HepG2 (cell line): ENCODE measurements at regions not wholly inside any gene's neighbourhood (a gene's known extent, or its start where the extent isn't known, plus 50 kb on each side); places are given as distances from the start of the nearest gene placed in this dataset.
A peak's percentile ranks its signal among the peaks of the same experiment; 100 is the strongest.

Experiments used
- DRAP1 ChIP-seq: IDR thresholded peaks from 2 replicates; pipeline ENCODE4 v1.6.1; 2016; ENCODE audit warnings: missing genetic modification reagents, missing compliant biosample characterization
- EEA1 ChIP-seq: sonication (generic); formaldehyde crosslinking; IDR thresholded peaks from 2 replicates; pipeline ENCODE4 v1.5.1; 2020; ENCODE audit warnings: mild to moderate bottlenecking, missing genetic modification reagents, borderline replicate concordance
- GATA4 ChIP-seq: sonication (generic); IDR thresholded peaks from 2 replicates; pipeline ENCODE4 v1.6.1; 2016; ENCODE audit warnings: antibody characterized with exemption, low read depth, borderline replicate concordance
- HNRNPLL ChIP-seq: fragments of 200-400 bp; formaldehyde crosslinking; IDR thresholded peaks from 2 replicates; pipeline ENCODE4 v1.6.1; 2017; ENCODE audit warnings: mild to moderate bottlenecking, low read depth, low read length; ENCODE audit not compliant: poor library complexity, severe bottlenecking
- KLF6 ChIP-seq: IDR thresholded peaks from 2 replicates; pipeline ENCODE4 v1.8.0; 2016; ENCODE audit warnings: missing biosample characterization, missing genetic modification reagents
- KMT2A ChIP-seq: sonication (generic); formaldehyde crosslinking; IDR thresholded peaks from 2 replicates; pipeline ENCODE4 v1.4.0; 2020; ENCODE audit warnings: missing genetic modification reagents
- MXD4 ChIP-seq: IDR thresholded peaks from 2 replicates; pipeline ENCODE4 v1.6.1; 2016; ENCODE audit warnings: mild to moderate bottlenecking, missing biosample characterization, missing genetic modification reagents
- NCOA2 ChIP-seq: sonication (generic); formaldehyde crosslinking; IDR thresholded peaks from 2 replicates; pipeline ENCODE4 v1.8.0; 2022; ENCODE audit warnings: inconsistent platforms
- NR2C2 ChIP-seq: sonication (generic); formaldehyde crosslinking; IDR thresholded peaks from 2 replicates; pipeline ENCODE4 v1.4.0; 2020; ENCODE audit warnings: missing genetic modification reagents, mild to moderate bottlenecking, moderate library complexity, borderline replicate concordance
- SALL2 ChIP-seq: sonication (generic); formaldehyde crosslinking; IDR thresholded peaks from 2 replicates; pipeline ENCODE4 v1.8.1; 2023; ENCODE audit warnings: mild to moderate bottlenecking, missing genetic modification reagents, inconsistent platforms
- SIX1 ChIP-seq: sonication (generic); formaldehyde crosslinking; IDR thresholded peaks from 2 replicates; pipeline ENCODE4 v1.4.0; 2020; ENCODE audit warnings: missing genetic modification reagents, borderline replicate concordance
- TBX2 ChIP-seq: sonication (generic); formaldehyde crosslinking; IDR thresholded peaks from 2 replicates; pipeline ENCODE4 v1.5.0; 2020; ENCODE audit warnings: missing genetic modification reagents, mild to moderate bottlenecking, borderline replicate concordance
- TCF12 ChIP-seq, 2 experiments: fragments of 450-650 bp in 1 of 2; sonication (generic) in 1 of 2; formaldehyde crosslinking in 1 of 2; IDR thresholded peaks; 2 replicates each; pipeline versions ENCODE4 v1.6.1 to v1.8.0; 2017 to 2022; ENCODE audit warnings: antibody characterized with exemption in 1 of 2, mild to moderate bottlenecking in 1 of 2, missing genetic modification reagents in 1 of 2, moderate library complexity in 1 of 2
- ZBTB1 ChIP-seq: sonication (generic); formaldehyde crosslinking; IDR thresholded peaks from 2 replicates; pipeline ENCODE4 v1.4.0; 2020; ENCODE audit warnings: missing genetic modification reagents, borderline replicate concordance
- ZNF251 ChIP-seq: sonication (generic); formaldehyde crosslinking; IDR thresholded peaks from 2 replicates; pipeline ENCODE4 v1.9.0; 2021; ENCODE audit warnings: mild to moderate bottlenecking, missing genetic modification reagents
- ZNF264 ChIP-seq: sonication (generic); formaldehyde crosslinking; IDR thresholded peaks from 2 replicates; pipeline ENCODE4 v1.4.0; 2020; ENCODE audit warnings: missing genetic modification reagents
- ZNF354B ChIP-seq: sonication (generic); formaldehyde crosslinking; IDR thresholded peaks from 2 replicates; pipeline ENCODE4 v1.8.0; 2022; ENCODE audit warnings: mild to moderate bottlenecking, missing genetic modification reagents
- ZNF556 ChIP-seq: sonication (generic); formaldehyde crosslinking; IDR thresholded peaks from 2 replicates; pipeline ENCODE4 v1.4.0; 2020; ENCODE audit warnings: mild to moderate bottlenecking, missing genetic modification reagents, borderline replicate concordance
- ZNF614 ChIP-seq: IDR thresholded peaks from 2 replicates; pipeline ENCODE4 v1.6.1; 2018; ENCODE audit warnings: missing biosample characterization, missing genetic modification reagents, inconsistent platforms, borderline replicate concordance
- ZNF766 ChIP-seq: sonication (generic); formaldehyde crosslinking; IDR thresholded peaks from 2 replicates; pipeline ENCODE4 v1.5.0; 2020; ENCODE audit warnings: missing genetic modification reagents, borderline replicate concordance
- ZNF773 ChIP-seq: sonication (generic); formaldehyde crosslinking; IDR thresholded peaks from 2 replicates; pipeline ENCODE4 v1.4.0; 2020; ENCODE audit warnings: missing genetic modification reagents, borderline replicate concordance
- ZNF792 ChIP-seq: IDR thresholded peaks from 2 replicates; pipeline ENCODE4 v1.6.1; 2016
- ZNF883 ChIP-seq: sonication (generic); formaldehyde crosslinking; IDR thresholded peaks from 2 replicates; pipeline ENCODE4 v1.5.1; 2020; ENCODE audit warnings: mild to moderate bottlenecking, missing genetic modification reagents; ENCODE audit errors: not compliant biosample characterization
- TF ChIP-seq, protein P1 (sequence below): sonication (generic); formaldehyde crosslinking; IDR thresholded peaks from 2 replicates; pipeline ENCODE4 v1.8.0; 2023; ENCODE audit warnings: mild to moderate bottlenecking, missing genetic modification reagents
- TF ChIP-seq, protein P2 (sequence below): sonication (generic); formaldehyde crosslinking; IDR thresholded peaks from 2 replicates; pipeline ENCODE4 v1.5.1; 2020; ENCODE audit warnings: missing genetic modification reagents, mild to moderate bottlenecking, borderline replicate concordance
- TF ChIP-seq, protein P3 (sequence below): sonication (generic); formaldehyde crosslinking; IDR thresholded peaks from 2 replicates; pipeline ENCODE4 v1.8.0; 2022; ENCODE audit warnings: missing genetic modification reagents, mild to moderate bottlenecking, borderline replicate concordance

DNA sequence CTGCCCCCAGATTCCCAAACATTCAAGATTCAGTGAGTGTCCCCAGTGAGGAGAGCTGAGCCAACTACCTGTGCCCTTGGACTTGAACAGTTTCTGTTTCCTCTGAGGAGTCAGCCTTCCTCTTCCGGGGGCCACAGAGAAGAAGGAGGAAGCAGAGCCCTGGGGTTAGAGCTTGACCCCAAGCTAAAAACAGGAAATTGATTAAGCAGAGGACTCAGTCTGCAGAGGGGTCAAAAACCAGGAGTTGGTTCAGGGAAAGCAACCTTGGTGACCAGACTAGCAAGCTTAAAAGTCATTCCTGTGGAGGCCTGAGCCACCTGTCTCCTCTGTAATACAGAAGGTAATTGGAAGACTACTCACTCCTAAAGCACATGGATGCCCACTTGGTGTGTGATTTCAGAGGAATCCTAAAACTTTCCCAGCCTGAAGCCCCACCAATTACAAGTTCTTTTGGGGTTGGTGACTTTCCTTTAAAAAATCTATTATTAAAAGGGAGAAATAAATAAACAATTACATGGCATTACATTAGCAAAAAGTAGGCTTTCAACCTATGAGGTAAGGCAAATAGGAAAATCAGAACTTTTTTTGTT lies 64.2 kb upstream of the SELENOP start (continued):
- peak; percentile 34; the same call in 1 of the 2 replicates for TF ChIP-seq ZNF614 (CRISPR knock-in tag)
- peak; percentile 68 for TF ChIP-seq TBX2
- TF ChIP-seq, protein P1, sequence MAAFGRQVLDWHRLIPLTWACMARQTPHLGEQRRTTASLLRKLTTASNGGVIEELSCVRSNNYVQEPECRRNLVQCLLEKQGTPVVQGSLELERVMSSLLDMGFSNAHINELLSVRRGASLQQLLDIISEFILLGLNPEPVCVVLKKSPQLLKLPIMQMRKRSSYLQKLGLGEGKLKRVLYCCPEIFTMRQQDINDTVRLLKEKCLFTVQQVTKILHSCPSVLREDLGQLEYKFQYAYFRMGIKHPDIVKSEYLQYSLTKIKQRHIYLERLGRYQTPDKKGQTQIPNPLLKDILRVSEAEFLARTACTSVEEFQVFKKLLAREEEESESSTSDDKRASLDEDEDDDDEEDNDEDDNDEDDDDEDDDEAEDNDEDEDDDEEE (CRISPR knock-in tag): no peak
- no peak; the same call in 1 of the 2 replicates for TF ChIP-seq KMT2A (CRISPR knock-in tag)
- TF ChIP-seq SIX1 (CRISPR knock-in tag): peak; percentile 49; the same call in 1 of the 2 replicates
- TF ChIP-seq GATA4: peak; percentile 66; the same call in 1 of the 2 replicates
- TF ChIP-seq ZBTB1 (CRISPR knock-in tag): no peak
- TF ChIP-seq ZNF251: no peak
- peak; percentile 90 for TF ChIP-seq NR2C2 (CRISPR knock-in tag)
- no peak for TF ChIP-seq SALL2 (CRISPR knock-in tag)
- TF ChIP-seq TCF12 (IDR thresholded peaks at IDR 0.05): no peak
- peak; percentile 70; the same call in 1 of the 2 replicates for TF ChIP-seq TCF12 (CRISPR knock-in tag; IDR thresholded peaks at IDR 0.05)
- TF ChIP-seq, protein P2, sequence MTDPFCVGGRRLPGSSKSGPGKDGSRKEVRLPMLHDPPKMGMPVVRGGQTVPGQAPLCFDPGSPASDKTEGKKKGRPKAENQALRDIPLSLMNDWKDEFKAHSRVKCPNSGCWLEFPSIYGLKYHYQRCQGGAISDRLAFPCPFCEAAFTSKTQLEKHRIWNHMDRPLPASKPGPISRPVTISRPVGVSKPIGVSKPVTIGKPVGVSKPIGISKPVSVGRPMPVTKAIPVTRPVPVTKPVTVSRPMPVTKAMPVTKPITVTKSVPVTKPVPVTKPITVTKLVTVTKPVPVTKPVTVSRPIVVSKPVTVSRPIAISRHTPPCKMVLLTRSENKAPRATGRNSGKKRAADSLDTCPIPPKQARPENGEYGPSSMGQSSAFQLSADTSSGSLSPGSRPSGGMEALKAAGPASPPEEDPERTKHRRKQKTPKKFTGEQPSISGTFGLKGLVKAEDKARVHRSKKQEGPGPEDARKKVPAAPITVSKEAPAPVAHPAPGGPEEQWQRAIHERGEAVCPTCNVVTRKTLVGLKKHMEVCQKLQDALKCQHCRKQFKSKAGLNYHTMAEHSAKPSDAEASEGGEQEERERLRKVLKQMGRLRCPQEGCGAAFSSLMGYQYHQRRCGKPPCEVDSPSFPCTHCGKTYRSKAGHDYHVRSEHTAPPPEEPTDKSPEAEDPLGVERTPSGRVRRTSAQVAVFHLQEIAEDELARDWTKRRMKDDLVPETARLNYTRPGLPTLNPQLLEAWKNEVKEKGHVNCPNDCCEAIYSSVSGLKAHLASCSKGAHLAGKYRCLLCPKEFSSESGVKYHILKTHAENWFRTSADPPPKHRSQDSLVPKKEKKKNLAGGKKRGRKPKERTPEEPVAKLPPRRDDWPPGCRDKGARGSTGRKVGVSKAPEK: no peak
- TF ChIP-seq ZNF556 (CRISPR knock-in tag): no peak; the same call in 1 of the 2 replicates
- no peak for TF ChIP-seq ZNF354B
- peak; percentile 40 for TF ChIP-seq ZNF883 (CRISPR knock-in tag)
- TF ChIP-seq ZNF766 (CRISPR knock-in tag): 0 out of 2 replicates have a peak, but pooled peaks have one; percentile 35
- TF ChIP-seq DRAP1: peak; percentile 81
- no peak for TF ChIP-seq EEA1 (CRISPR knock-in tag)
- TF ChIP-seq NCOA2: peak; percentile 82
- no peak for TF ChIP-seq KLF6
- TF ChIP-seq ZNF773 (CRISPR knock-in tag): no peak
- TF ChIP-seq, protein P3, sequence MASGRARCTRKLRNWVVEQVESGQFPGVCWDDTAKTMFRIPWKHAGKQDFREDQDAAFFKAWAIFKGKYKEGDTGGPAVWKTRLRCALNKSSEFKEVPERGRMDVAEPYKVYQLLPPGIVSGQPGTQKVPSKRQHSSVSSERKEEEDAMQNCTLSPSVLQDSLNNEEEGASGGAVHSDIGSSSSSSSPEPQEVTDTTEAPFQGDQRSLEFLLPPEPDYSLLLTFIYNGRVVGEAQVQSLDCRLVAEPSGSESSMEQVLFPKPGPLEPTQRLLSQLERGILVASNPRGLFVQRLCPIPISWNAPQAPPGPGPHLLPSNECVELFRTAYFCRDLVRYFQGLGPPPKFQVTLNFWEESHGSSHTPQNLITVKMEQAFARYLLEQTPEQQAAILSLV (CRISPR knock-in tag): peak; percentile 73
- TF ChIP-seq ZNF792 (CRISPR knock-in tag): 0 out of 2 replicates have a peak, but pooled peaks have one; percentile 32
- TF ChIP-seq ZNF264 (CRISPR knock-in tag): peak; percentile 62; the same call in 1 of the 2 replicates
- no peak for TF ChIP-seq HNRNPLL
- 0 out of 2 replicates have a peak, but pooled peaks have one; percentile 30 for TF ChIP-seq MXD4 (CRISPR knock-in tag)
